NAMALWA (cell line): ENCODE measurements at regions not wholly inside any gene's neighbourhood (a gene's known extent, or its start where the extent isn't known, plus 50 kb on each side); places are given as distances from the start of the nearest gene placed in this dataset.
A peak's percentile ranks its signal among the peaks of the same experiment; 100 is the strongest.

ENCODE experiments used
- DNase-seq: peaks from one replicate; pipeline ENCODE4 v3.0.0-alpha.2; 2015; ENCODE audit warnings: low spot score

GRCh38 chr5:107146901-107147300 is 523.8 kb downstream of the EFNA5 start:
- DNase-seq, result no peak

GRCh38 chr5:107135391-107135790 is 535.3 kb downstream of the EFNA5 start:
- no peak for DNase-seq

GRCh38 chr5:107134931-107135330 is 535.8 kb downstream of the EFNA5 start:
- DNase-seq, result no peak

- no peak for DNase-seq
These were observed 541.7 kb downstream of the EFNA5 start for GRCh38 chr5:107129051-107129450.

- no peak for DNase-seq
These were observed 542.9 kb downstream of the EFNA5 start for GRCh38 chr5:107127878-107128277.

GRCh38 chr5:107126341-107126740 is 544.4 kb downstream of the EFNA5 start:
- no peak for DNase-seq

GRCh38 chr5:107124376-107124775 is 546.4 kb downstream of the EFNA5 start:
- no peak for DNase-seq

GRCh38 chr5:107123014-107123413 is 547.7 kb downstream of the EFNA5 start:
- DNase-seq, result no peak

- DNase-seq, result no peak
These were observed 548.8 kb downstream of the EFNA5 start for GRCh38 chr5:107121793-107122519.

GRCh38 chr5:107119656-107120055 is 551.1 kb downstream of the EFNA5 start:
- no peak for DNase-seq

GRCh38 chr5:107118184-107119019 is 552.3 kb downstream of the EFNA5 start:
- DNase-seq, result no peak

GRCh38 chr5:107112216-107112615 is 558.5 kb downstream of the EFNA5 start:
- no peak for DNase-seq

- peak; percentile 63 for DNase-seq
These were observed 566.4 kb downstream of the EFNA5 start for GRCh38 chr5:107104040-107104995.

GRCh38 chr5:107103522-107103921 is 567.2 kb downstream of the EFNA5 start:
- no peak for DNase-seq

- DNase-seq, result no peak
These were observed 570.6 kb downstream of the EFNA5 start for GRCh38 chr5:107100121-107100520.

- DNase-seq, result no peak
These were observed 571.2 kb downstream of the EFNA5 start for GRCh38 chr5:107099506-107099905.

- no peak for DNase-seq
These were observed 578.0 kb downstream of the EFNA5 start for GRCh38 chr5:107092695-107093094.

- no peak for DNase-seq
These were observed 580.2 kb downstream of the EFNA5 start for GRCh38 chr5:107090506-107090905.

- no peak for DNase-seq
These were observed 581.8 kb downstream of the EFNA5 start for GRCh38 chr5:107088907-107089306.

- no peak for DNase-seq
These were observed 585.2 kb downstream of the EFNA5 start for GRCh38 chr5:107085572-107085971.

GRCh38 chr5:107074996-107075395 is 595.7 kb downstream of the EFNA5 start:
- no peak for DNase-seq

GRCh38 chr5:107072967-107073366 is 597.8 kb downstream of the EFNA5 start:
- DNase-seq, result no peak
